ENCODE measurements at regions not wholly inside any gene's neighbourhood (a gene's known extent, or its start where the extent isn't known, plus 50 kb on each side); places are given as distances from the start of the nearest gene placed in this dataset.

DNA sequence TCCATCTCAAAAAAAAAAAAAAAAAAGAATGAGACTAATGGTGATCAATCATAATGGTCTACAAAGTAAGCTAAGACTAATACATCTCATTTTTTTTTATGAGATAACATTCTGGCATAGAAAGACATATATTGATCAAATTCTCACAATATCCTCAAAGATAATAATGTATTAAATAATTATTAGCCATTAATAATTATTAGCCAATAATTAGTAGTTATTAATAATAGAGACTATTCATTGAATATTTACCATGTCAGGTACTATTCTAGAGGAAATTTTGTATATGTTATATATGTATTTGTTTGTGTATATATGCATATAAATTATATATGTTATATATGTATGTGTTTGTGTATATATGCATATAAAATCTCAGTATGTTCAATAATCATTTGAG, 137.7 kb upstream of the PTBP2 start:
- TF ChIP-seq, protein P1, sequence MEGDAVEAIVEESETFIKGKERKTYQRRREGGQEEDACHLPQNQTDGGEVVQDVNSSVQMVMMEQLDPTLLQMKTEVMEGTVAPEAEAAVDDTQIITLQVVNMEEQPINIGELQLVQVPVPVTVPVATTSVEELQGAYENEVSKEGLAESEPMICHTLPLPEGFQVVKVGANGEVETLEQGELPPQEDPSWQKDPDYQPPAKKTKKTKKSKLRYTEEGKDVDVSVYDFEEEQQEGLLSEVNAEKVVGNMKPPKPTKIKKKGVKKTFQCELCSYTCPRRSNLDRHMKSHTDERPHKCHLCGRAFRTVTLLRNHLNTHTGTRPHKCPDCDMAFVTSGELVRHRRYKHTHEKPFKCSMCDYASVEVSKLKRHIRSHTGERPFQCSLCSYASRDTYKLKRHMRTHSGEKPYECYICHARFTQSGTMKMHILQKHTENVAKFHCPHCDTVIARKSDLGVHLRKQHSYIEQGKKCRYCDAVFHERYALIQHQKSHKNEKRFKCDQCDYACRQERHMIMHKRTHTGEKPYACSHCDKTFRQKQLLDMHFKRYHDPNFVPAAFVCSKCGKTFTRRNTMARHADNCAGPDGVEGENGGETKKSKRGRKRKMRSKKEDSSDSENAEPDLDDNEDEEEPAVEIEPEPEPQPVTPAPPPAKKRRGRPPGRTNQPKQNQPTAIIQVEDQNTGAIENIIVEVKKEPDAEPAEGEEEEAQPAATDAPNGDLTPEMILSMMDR (IDR thresholded peaks at IDR 0.05), result no peak
- no peak for TF ChIP-seq ZFX (IDR thresholded peaks at IDR 0.05; ENCODE audit: borderline replicate concordance)
